ENCODE measurements at regions not wholly inside any gene's neighbourhood (a gene's known extent, or its start where the extent isn't known, plus 50 kb on each side); places are given as distances from the start of the nearest gene placed in this dataset.

DNA sequence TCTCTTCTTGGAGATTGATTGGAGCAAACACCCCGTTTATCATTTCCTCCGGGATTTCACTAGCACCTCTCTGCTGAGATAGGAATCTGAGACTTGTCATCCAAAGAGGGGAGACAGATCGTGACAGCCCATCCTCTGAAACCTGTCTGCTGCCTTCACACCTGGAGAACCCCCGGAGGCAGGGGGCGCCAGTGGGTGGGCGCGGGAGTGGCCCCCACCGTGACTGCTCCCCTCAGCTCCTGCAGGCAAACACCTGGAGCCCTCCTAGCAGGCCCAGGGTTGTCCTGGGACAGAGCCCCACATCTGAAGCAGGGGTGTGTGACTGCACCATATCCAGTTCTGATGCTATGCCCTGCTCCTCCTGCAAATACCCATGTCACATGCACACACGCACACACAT lies 209.5 kb upstream of the POU3F1 start:
- TF ChIP-seq POLR2A (IDR thresholded peaks at IDR 0.05) = no peak
- TF ChIP-seq, protein P1, sequence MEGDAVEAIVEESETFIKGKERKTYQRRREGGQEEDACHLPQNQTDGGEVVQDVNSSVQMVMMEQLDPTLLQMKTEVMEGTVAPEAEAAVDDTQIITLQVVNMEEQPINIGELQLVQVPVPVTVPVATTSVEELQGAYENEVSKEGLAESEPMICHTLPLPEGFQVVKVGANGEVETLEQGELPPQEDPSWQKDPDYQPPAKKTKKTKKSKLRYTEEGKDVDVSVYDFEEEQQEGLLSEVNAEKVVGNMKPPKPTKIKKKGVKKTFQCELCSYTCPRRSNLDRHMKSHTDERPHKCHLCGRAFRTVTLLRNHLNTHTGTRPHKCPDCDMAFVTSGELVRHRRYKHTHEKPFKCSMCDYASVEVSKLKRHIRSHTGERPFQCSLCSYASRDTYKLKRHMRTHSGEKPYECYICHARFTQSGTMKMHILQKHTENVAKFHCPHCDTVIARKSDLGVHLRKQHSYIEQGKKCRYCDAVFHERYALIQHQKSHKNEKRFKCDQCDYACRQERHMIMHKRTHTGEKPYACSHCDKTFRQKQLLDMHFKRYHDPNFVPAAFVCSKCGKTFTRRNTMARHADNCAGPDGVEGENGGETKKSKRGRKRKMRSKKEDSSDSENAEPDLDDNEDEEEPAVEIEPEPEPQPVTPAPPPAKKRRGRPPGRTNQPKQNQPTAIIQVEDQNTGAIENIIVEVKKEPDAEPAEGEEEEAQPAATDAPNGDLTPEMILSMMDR (IDR thresholded peaks at IDR 0.05) = no peak
- H3K36me3 ChIP-seq = no peaks in the 10 kb centered on the region
- H3K4me3 ChIP-seq = no peak overlapping the region
- no peak overlapping the region for H3K27ac ChIP-seq
- H3K9me3 ChIP-seq = no peaks in the 10 kb centered on the region
- no peaks in the 10 kb centered on the region for H3K27me3 ChIP-seq
- H3K4me1 ChIP-seq = no peaks in the 10 kb centered on the region
- no peak for DNase-seq

DNA sequence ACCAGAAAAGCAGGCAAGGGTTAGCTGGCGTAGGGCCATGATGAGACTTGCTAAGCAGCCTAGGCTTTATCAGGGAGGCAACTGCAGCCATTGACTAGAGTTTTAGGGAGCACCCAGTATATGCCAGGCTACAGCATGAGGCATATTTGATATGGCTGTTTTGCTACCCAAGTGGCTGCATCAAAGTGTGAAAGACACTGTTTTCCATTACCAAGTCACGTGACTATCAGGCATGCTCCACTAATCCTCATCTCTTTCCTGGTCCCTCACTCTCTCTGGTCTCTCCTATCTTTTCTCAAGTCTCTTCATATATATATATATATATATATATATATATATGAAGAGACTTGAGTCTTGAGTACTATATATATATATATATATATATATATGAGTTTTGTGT lies 206.7 kb upstream of the POU3F1 start:
- H3K36me3 ChIP-seq = no peaks in the 10 kb centered on the region
- TF ChIP-seq, protein P1 (IDR thresholded peaks at IDR 0.05) = no peak
- no peak for TF ChIP-seq POLR2A (IDR thresholded peaks at IDR 0.05)
- H3K4me1 ChIP-seq = no peaks in the 10 kb centered on the region
- no peak overlapping the region for H3K27ac ChIP-seq
- H3K9me3 ChIP-seq = no peaks in the 10 kb centered on the region
- no peak overlapping the region for H3K4me3 ChIP-seq
- no peak for DNase-seq
- H3K27me3 ChIP-seq = no peaks in the 10 kb centered on the region

- TF ChIP-seq POLR2A (IDR thresholded peaks at IDR 0.05) = no peak
- TF ChIP-seq, protein P1 (IDR thresholded peaks at IDR 0.05) = no peak
- no peaks in the 10 kb centered on the region for H3K27me3 ChIP-seq
- no peaks in the 10 kb centered on the region for H3K9me3 ChIP-seq
- DNase-seq = no peak
- no peak overlapping the region for H3K4me3 ChIP-seq
- H3K4me1 ChIP-seq = peaks cover 0 to 14% (median 3%) of the 10 kb centered on the region in 4 donors
- H3K27ac ChIP-seq = no peak overlapping the region
- H3K36me3 ChIP-seq = no peaks in the 10 kb centered on the region
Measured at GRCh38 chr1:38250356-38250755, 203.8 kb upstream of the POU3F1 start.

DNA sequence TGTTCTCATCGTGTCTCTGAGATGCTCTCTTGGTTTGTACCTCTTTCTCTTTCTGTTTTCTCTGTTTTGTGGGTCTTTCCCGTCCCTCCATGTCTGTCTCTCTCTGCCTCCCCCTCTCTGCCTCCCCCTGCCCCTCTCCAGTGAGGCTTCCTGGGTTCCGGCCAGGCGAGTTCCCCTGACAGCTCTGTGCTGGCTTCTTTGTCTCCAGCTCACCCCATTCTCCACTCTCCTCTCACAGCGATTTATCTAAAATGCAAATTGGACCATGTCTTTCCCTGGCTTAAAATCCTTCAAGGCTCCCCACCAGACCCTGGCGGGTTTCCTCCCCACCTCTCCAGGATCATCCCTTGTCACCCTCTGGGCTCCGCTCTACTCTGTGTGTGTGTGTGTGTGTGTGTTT lies 202.4 kb upstream of the POU3F1 start:
- peaks cover 0 to 14% (median 3%) of the 10 kb centered on the region in 4 donors for H3K4me1 ChIP-seq
- no peaks in the 10 kb centered on the region for H3K9me3 ChIP-seq
- no peak for TF ChIP-seq POLR2A (IDR thresholded peaks at IDR 0.05)
- TF ChIP-seq, protein P1 (IDR thresholded peaks at IDR 0.05) = no peak
- H3K27ac ChIP-seq = no peak overlapping the region
- no peak for DNase-seq
- H3K36me3 ChIP-seq = no peaks in the 10 kb centered on the region
- H3K4me3 ChIP-seq = no peak overlapping the region
- H3K27me3 ChIP-seq = no peaks in the 10 kb centered on the region

- peak in 2 of 3 donors; percentile 59 to 75 for DNase-seq
Measured at GRCh38 chr1:38246955-38247952, 200.7 kb upstream of the POU3F1 start.

More at GRCh38 chr1:38246955-38247952, 200.7 kb upstream of the POU3F1 start:
- Histone ChIP-seq H3K4me1 (peaks cover 0 to 14% (median 3%) of the 10 kb centered on the region in 4 donors), H3K27me3 (no peaks in the 10 kb centered on the region), H3K36me3 (no peaks in the 10 kb centered on the region), H3K9me3 (no peaks in the 10 kb centered on the region), H3K27ac (no peak overlapping the region), H3K4me3 (peak overlapping the region in 1 of 4 donors; percentile 8)
- TF ChIP-seq, protein P1 (IDR thresholded peaks at IDR 0.05) = no peak
- TF ChIP-seq POLR2A (IDR thresholded peaks at IDR 0.05) = no peak
